Right lobe of liver (tissue), 4 donors: ENCODE measurements at regions not wholly inside any gene's neighbourhood (a gene's known extent, or its start where the extent isn't known, plus 50 kb on each side); places are given as distances from the start of the nearest gene placed in this dataset.

Source experiments
- CTCF ChIP-seq, 4 donors: fragments of 200-600 bp in 3 of 4; fragments of 450-650 bp in 1 of 4; IDR thresholded peaks; one replicate each; pipeline versions ENCODE4 v1.5.1 to v1.8.0; 2016 to 2022; ENCODE audit warnings: antibody characterized with exemption in 4 of 4, mild to moderate bottlenecking in 2 of 4
- POLR2A ChIP-seq: fragments of 450-650 bp; IDR thresholded peaks from one replicate; pipeline ENCODE4 v1.6.1; 2017; ENCODE audit warnings: antibody characterized with exemption, mild to moderate bottlenecking
- donor health status: DM: no; HTN: no; CAD: no.
- donor health status: DM: no; HTN: no; CAD: no.
- donor health status: DM: no; HTN: yes; CAD: no.

DNA sequence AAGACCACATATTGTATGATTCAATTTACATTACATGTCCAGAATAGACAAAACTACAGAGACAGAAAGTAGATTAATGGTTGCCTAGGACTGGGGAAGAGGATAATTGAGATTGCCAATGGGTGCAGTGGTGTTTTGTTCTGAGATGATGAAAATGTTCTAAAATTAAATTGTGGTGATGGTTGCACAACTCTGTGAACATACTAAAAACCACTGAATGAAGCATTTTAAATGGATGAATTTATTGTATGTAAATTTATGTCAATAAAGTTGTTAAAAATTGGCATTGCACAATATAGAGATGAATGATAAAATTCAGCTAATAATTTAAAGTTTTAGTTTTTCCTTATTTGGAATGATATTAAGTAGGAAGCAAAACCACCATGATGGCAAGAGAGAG lies 109.5 kb upstream of the NR4A3 start:
- no peak for TF ChIP-seq CTCF (IDR thresholded peaks at IDR 0.05)
- TF ChIP-seq POLR2A: no peak
